Fibroblast of lung (primary cell): ENCODE measurements at regions not wholly inside any gene's neighbourhood (a gene's known extent, or its start where the extent isn't known, plus 50 kb on each side); places are given as distances from the start of the nearest gene placed in this dataset.

Experiments
- EZH2 ChIP-seq: IDR thresholded peaks from 2 replicates; pipeline ENCODE4 v1.5.1; 2012; ENCODE audit warnings: low read length, control low read depth, mild to moderate bottlenecking; ENCODE audit errors: missing control alignments
- TF ChIP-seq, protein P1 (sequence below), 2 donors: IDR thresholded peaks in 1 of 2; conservative IDR thresholded peaks in 1 of 2; 1 replicate in 1 of 2; 2 replicates in 1 of 2; pipeline ENCODE4 v1.5.1; 2011 to 2012; ENCODE audit warnings: low read length in 2 of 2, control low read depth in 1 of 2, inconsistent platforms in 1 of 2, low read depth in 1 of 2, mild to moderate bottlenecking in 1 of 2

DNA sequence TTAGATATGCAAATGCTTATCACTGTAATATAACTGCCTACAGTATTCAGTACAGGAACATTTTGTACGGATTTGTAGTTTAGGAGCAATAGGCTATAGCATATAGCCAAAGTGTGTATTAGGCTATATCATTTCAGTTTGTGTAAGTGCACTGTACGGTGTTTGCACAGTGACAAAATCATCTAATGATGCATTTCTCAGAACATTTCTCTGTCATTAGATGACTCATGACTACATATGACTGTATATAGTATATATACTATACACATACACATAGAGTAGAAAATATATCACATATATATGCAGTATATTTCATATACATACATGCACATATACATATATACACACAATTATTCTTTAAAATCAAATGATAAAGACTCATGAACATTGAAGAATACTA, 158.4 kb downstream of the PTCHD4 start:
- TF ChIP-seq, protein P1, sequence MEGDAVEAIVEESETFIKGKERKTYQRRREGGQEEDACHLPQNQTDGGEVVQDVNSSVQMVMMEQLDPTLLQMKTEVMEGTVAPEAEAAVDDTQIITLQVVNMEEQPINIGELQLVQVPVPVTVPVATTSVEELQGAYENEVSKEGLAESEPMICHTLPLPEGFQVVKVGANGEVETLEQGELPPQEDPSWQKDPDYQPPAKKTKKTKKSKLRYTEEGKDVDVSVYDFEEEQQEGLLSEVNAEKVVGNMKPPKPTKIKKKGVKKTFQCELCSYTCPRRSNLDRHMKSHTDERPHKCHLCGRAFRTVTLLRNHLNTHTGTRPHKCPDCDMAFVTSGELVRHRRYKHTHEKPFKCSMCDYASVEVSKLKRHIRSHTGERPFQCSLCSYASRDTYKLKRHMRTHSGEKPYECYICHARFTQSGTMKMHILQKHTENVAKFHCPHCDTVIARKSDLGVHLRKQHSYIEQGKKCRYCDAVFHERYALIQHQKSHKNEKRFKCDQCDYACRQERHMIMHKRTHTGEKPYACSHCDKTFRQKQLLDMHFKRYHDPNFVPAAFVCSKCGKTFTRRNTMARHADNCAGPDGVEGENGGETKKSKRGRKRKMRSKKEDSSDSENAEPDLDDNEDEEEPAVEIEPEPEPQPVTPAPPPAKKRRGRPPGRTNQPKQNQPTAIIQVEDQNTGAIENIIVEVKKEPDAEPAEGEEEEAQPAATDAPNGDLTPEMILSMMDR (conservative IDR thresholded peaks at IDR 0.05 in 1 of 2, IDR thresholded peaks at IDR 0.05 in 1 of 2; ENCODE audit: low read depth in 1 of 2, low read length in 2 of 2) = no peak
- no peak for TF ChIP-seq EZH2
